SK-N-SH treated with all-trans-retinoic acid at 6 μM for 48 hours (cell line): ENCODE measurements at regions not wholly inside any gene's neighbourhood (a gene's known extent, or its start where the extent isn't known, plus 50 kb on each side); places are given as distances from the start of the nearest gene placed in this dataset.

Experiments
- ATAC-seq: fragments of 200-7000 bp; cut with Tn5 transposase; 3 replicates; pipeline ENCODE4 v1.9.1; 2020; ENCODE audit warnings: mild to moderate bottlenecking, moderate library complexity
- ARNTL ChIP-seq: fragments of 450-650 bp; formaldehyde crosslinking; IDR thresholded peaks from 2 replicates; pipeline ENCODE4 v1.5.0; 2020; ENCODE audit warnings: low read depth, mild to moderate bottlenecking, moderate library complexity, borderline replicate concordance
- BACH2 ChIP-seq: fragments of 250-450 bp; sonication (Bioruptor Pico); IDR thresholded peaks from 2 replicates; pipeline ENCODE4 v1.9.0; 2021; ENCODE audit warnings: mild to moderate bottlenecking, borderline replicate concordance
- CREB5 ChIP-seq: fragments of 250-450 bp; sonication (Bioruptor Pico); IDR thresholded peaks from 2 replicates; pipeline ENCODE4 v1.5.1; 2020; ENCODE audit warnings: low read depth, mild to moderate bottlenecking, moderate library complexity
- CSDC2 ChIP-seq: fragments of 250-450 bp; sonication (Bioruptor Pico); IDR thresholded peaks from 2 replicates; pipeline ENCODE4 v1.5.0; 2020; ENCODE audit warnings: mild to moderate bottlenecking, moderate library complexity
- CSRNP3 ChIP-seq: fragments of 250-450 bp; sonication (Bioruptor Pico); IDR thresholded peaks from 2 replicates; pipeline ENCODE4 v1.5.1; 2021; ENCODE audit warnings: mild to moderate bottlenecking, moderate library complexity
- ESRRG ChIP-seq: fragments of 250-450 bp; sonication (Bioruptor Pico); IDR thresholded peaks from 2 replicates; pipeline ENCODE4 v1.6.1; 2021; ENCODE audit warnings: mild to moderate bottlenecking
- GLIS3 ChIP-seq: fragments of 250-450 bp; sonication (Bioruptor Pico); IDR thresholded peaks from 2 replicates; pipeline ENCODE4 v1.5.0; 2020; ENCODE audit warnings: mild to moderate bottlenecking, moderate library complexity
- ISL1 ChIP-seq: fragments of 250-450 bp; sonication (Bioruptor Pico); IDR thresholded peaks from 2 replicates; pipeline ENCODE4 v2.1.2; 2022; ENCODE audit warnings: mild to moderate bottlenecking, moderate library complexity
- PATZ1 ChIP-seq: fragments of 250-450 bp; sonication (Bioruptor Pico); IDR thresholded peaks from 2 replicates; pipeline ENCODE4 v1.8.0; 2020; ENCODE audit warnings: mild to moderate bottlenecking, moderate library complexity, borderline replicate concordance
- POU6F1 ChIP-seq: fragments of 250-450 bp; sonication (Bioruptor Pico); IDR thresholded peaks from 2 replicates; pipeline ENCODE4 v1.8.0; 2021; ENCODE audit warnings: low read depth, mild to moderate bottlenecking, moderate library complexity, borderline replicate concordance
- PPARA ChIP-seq: fragments of 250-450 bp; sonication (Bioruptor Pico); IDR thresholded peaks from 2 replicates; pipeline ENCODE4 v1.5.0; 2020; ENCODE audit warnings: mild to moderate bottlenecking, borderline replicate concordance
- RARB ChIP-seq: fragments of 250-450 bp; sonication (Bioruptor Pico); IDR thresholded peaks from 2 replicates; pipeline ENCODE4 v1.8.0; 2021; ENCODE audit warnings: mild to moderate bottlenecking, moderate library complexity
- SNAI2 ChIP-seq: fragments of 250-450 bp; sonication (Bioruptor Pico); IDR thresholded peaks from 2 replicates; pipeline ENCODE4 v1.5.0; 2020; ENCODE audit warnings: mild to moderate bottlenecking, moderate library complexity
- TCF4 ChIP-seq: fragments of 250-450 bp; sonication (Bioruptor Pico); IDR thresholded peaks from 2 replicates; pipeline ENCODE4 v1.8.0; 2021; ENCODE audit warnings: mild to moderate bottlenecking, moderate library complexity, borderline replicate concordance
- TOX ChIP-seq: fragments of 250-450 bp; sonication (Bioruptor Pico); IDR thresholded peaks from 2 replicates; pipeline ENCODE4 v1.8.0; 2021; ENCODE audit warnings: mild to moderate bottlenecking, moderate library complexity, borderline replicate concordance
- TSHZ2 ChIP-seq: fragments of 250-450 bp; sonication (Bioruptor Pico); IDR thresholded peaks from 2 replicates; pipeline ENCODE4 v1.5.0; 2020; ENCODE audit warnings: mild to moderate bottlenecking, moderate library complexity
- ZC3H10 ChIP-seq: fragments of 250-450 bp; sonication (Bioruptor Pico); IDR thresholded peaks from 2 replicates; pipeline ENCODE4 v1.5.1; 2021; ENCODE audit warnings: mild to moderate bottlenecking, moderate library complexity
- ZFP30 ChIP-seq: fragments of 450-650 bp; formaldehyde crosslinking; IDR thresholded peaks from 2 replicates; pipeline ENCODE4 v1.5.0; 2022; ENCODE audit warnings: mild to moderate bottlenecking, moderate library complexity
- ZNF565 ChIP-seq: fragments of 450-650 bp; formaldehyde crosslinking; conservative IDR thresholded peaks from 2 replicates; pipeline ENCODE4 v1.5.0; 2020; ENCODE audit warnings: low read depth, mild to moderate bottlenecking, moderate library complexity
- ZNF70 ChIP-seq: fragments of 450-650 bp; formaldehyde crosslinking; IDR thresholded peaks from 2 replicates; pipeline ENCODE4 v1.5.0; 2020; ENCODE audit warnings: mild to moderate bottlenecking, moderate library complexity
- ZNF8 ChIP-seq: fragments of 450-650 bp; formaldehyde crosslinking; IDR thresholded peaks from 2 replicates; pipeline ENCODE4 v1.5.0; 2020; ENCODE audit warnings: mild to moderate bottlenecking, moderate library complexity

GRCh38 chr10:3886641-3887251, 101.7 kb upstream of the KLF6 start:
- TF ChIP-seq ZNF8 (CRISPR knock-in tag) (0 out of 2 replicates have a peak, but pooled peaks have one; percentile 43), SNAI2 (CRISPR knock-in tag) (0 out of 2 replicates have a peak, but pooled peaks have one; percentile 13), TCF4 (no peak; the same call in 1 of the 2 replicates), ZC3H10 (CRISPR knock-in tag) (no peak), ISL1 (peak; percentile 42)
- peak; percentile 84 for ATAC-seq

GRCh38 chr10:3886191-3886590, 101.2 kb upstream of the KLF6 start:
- peak; percentile 72 for ATAC-seq
- TF ChIP-seq ZC3H10 (CRISPR knock-in tag), result 0 out of 2 replicates have a peak, but pooled peaks have one; percentile 14
- TF ChIP-seq ESRRG, result no peak
- 0 out of 2 replicates have a peak, but pooled peaks have one; percentile 59 for TF ChIP-seq CSDC2 (CRISPR knock-in tag)
- TF ChIP-seq SNAI2 (CRISPR knock-in tag), result no peak
- TF ChIP-seq ARNTL, result no peak

GRCh38 chr10:3882855-3883254, 97.8 kb upstream of the KLF6 start:
- no peak for TF ChIP-seq ISL1
- TF ChIP-seq CREB5 (CRISPR knock-in tag), result no peak
- TF ChIP-seq PATZ1 (CRISPR knock-in tag), result no peak
- no peak for TF ChIP-seq ESRRG
- TF ChIP-seq CSDC2 (CRISPR knock-in tag), result no peak
- no peak for TF ChIP-seq PPARA
- TF ChIP-seq TOX (CRISPR knock-in tag), result no peak
- TF ChIP-seq ZNF70 (CRISPR knock-in tag), result no peak
- no peak for TF ChIP-seq ZNF565 (CRISPR knock-in tag)
- no peak for TF ChIP-seq GLIS3 (CRISPR knock-in tag)
- TF ChIP-seq ZNF8 (CRISPR knock-in tag), result no peak
- no peak for TF ChIP-seq BACH2
- TF ChIP-seq RARB, result no peak
- no peak for TF ChIP-seq TSHZ2 (CRISPR knock-in tag)
- no peak for TF ChIP-seq CSRNP3 (CRISPR knock-in tag)
- TF ChIP-seq ZFP30 (CRISPR knock-in tag), result no peak
- no peak for ATAC-seq

- ATAC-seq, result no peak
- TF ChIP-seq RARB (no peak), TCF4 (no peak), ZFP30 (CRISPR knock-in tag) (no peak), ZNF8 (CRISPR knock-in tag) (no peak), PATZ1 (CRISPR knock-in tag) (no peak), SNAI2 (CRISPR knock-in tag) (no peak), ZNF565 (CRISPR knock-in tag) (no peak), ZNF70 (CRISPR knock-in tag) (no peak), TOX (CRISPR knock-in tag) (no peak), ESRRG (no peak), GLIS3 (CRISPR knock-in tag) (no peak), POU6F1 (no peak), BACH2 (no peak), ARNTL (no peak), ZC3H10 (CRISPR knock-in tag) (no peak)
Measured at GRCh38 chr10:3881622-3882021, 96.6 kb upstream of the KLF6 start.
